ENCODE measurements at regions not wholly inside any gene's neighbourhood (a gene's known extent, or its start where the extent isn't known, plus 50 kb on each side); places are given as distances from the start of the nearest gene placed in this dataset.
A peak's percentile ranks its signal among the peaks of the same experiment; 100 is the strongest.

- DNase-seq (ENCODE audit: low read depth) = no peak
Measured at GRCh38 chr17:27974045-27974436, 68.4 kb upstream of the NLK start.

- DNase-seq (ENCODE audit: low read depth) = no peak
Measured at GRCh38 chr17:27974531-27975145, 67.8 kb upstream of the NLK start.

DNA sequence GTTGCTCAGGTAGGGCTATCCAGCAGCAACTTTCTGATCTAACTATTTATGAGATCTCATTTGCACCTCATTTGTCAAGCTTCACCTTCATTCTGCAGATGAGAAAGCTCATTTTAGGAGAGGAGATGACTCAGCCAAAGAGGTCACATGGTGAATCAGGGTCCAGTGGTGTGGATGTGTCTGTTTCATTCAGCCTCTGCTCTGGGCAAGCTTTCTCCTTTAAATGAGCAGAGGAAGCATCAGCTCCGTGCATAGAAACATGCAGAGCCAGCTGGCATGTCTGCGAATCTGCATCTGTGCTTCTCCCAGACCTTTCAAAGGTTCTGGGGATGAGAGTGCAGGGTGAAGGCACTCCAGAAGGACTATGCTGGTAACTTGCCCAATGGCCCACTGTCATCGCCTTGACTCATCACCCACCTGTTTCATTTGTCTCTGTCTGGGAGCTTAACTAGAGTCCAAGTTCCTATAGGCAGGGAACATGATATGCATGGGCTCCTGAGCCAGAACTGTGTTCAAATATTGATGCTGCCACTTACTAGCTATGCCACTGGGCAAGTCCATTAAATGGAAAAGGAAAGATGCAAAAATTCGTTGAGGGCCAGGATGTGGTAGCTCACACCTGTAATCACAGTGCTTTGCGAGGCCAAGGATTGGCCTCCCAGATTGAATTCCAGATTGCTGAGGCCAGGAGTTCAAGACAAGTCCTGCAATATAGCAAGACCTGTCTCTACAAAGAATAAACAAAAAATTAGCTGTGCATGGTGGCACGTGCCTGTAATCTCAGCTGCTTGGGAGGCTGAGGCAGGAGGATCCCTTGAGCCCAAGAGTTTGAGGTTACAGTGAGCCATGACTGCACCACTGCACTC is 67.1 kb upstream of the NLK start:
- peak; percentile 41 for DNase-seq (ENCODE audit: low read depth)

- no peak for DNase-seq (ENCODE audit: low read depth)
Measured at GRCh38 chr17:27976331-27976730, 66.1 kb upstream of the NLK start.

GRCh38 chr17:27977751-27978688 is 64.5 kb upstream of the NLK start:
- DNase-seq (ENCODE audit: low read depth) = no peak

DNA sequence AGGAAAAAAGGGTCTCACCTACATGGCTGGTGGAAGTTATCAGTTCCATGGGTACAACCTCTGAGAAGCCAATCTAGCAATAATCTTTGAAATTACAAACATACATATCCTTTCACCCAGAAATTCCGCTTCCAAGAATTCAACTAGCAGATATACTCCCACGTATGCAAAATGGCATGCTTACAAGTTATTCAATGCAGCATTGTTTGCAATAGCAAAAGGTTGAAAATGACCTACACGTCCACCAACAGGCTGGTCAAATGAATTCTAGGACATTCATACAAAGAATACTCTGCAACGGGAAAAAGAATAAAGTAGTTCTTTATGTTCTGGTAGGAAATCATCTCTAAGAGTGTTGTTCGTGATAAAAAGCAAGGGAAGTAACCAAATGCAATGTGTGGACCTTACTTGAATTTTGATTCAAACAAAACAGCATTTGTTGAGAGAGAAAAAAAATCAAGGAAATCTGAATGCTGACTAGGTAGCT is 63.7 kb upstream of the NLK start:
- DNase-seq (ENCODE audit: low read depth) = no peak

DNA sequence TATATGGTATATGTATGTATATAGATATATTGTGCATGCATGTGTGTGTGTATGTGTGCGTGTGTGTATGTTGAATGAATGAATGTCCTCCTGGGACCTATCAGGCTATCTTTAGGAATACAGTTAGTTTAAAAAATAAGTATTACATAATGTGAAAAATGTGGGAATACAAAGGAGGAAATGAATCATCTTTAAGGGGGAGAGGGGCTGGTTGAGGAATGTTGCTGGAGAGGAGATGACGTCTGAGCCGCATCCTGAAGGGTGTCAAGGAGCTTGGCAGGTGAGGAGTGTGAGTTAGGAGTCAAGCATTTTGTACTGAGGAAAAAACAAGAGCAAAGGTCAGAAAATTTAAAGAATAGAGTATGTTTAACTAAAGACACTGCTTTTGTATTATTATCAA is 62.4 kb upstream of the NLK start:
- DNase-seq (ENCODE audit: low read depth) = peak; percentile 88

DNA sequence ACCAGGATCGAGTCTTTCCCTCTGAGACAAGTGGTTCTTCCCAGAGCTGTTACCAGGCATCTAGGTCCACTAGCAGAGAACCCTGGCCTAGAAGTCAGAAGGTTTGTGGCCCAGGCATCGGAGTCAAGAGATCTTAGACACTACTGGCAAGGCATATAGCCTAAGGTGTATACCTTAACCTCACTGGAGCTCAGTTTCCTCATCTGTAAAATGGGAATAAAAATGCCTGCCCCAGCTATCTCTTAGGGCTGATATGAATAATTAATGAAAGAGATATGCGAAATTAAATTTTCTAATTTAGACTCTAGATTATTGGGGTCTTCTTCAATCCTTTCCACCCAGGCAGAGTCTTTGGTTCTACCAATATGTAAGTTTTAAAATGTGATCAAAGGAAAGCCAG is 60.5 kb upstream of the NLK start:
- DNase-seq (ENCODE audit: low read depth) = no peak

DNA sequence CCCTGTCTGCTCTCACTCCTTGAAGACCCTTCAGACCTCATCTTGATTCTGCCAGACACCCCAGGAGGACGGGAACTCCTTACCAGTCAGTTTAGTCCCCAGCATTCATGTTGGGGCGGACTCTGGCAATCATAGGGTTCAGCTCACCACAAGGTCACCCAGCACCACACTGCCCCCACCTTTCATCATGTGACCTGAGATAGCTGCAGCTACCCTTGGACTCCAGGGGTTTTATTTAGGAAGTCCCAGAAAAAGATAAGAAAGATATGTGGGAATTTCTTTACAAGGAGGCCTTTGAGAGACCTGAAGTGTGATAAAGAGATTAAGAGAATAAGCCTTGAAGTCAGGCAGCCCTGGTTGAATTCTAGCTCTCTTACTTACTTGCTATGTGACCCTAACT is 59.8 kb upstream of the NLK start:
- DNase-seq (ENCODE audit: low read depth) = no peak

- DNase-seq (ENCODE audit: low read depth) = no peak
Measured at GRCh38 chr17:27983853-27984252, 58.6 kb upstream of the NLK start.

DNA sequence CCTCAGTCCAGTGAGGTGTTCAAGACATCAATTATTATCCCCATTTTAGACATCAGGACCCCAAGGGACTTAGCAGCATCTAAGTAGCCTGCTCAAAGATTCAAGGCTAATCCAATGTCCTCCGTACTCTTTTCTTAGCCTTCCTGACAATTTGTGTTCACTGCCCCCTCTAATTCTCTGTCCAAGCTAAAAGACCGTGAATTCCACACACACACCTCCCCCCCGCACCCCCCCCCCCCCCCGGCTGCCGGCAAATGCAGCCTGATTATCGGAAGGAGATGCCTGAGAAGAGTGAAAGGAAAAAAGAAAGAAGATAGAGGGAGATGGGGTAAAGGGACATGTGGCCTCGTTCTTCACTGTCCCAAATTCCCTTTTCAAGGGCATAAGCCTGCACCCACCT is 58.1 kb upstream of the NLK start:
- DNase-seq (ENCODE audit: low read depth) = no peak

DNA sequence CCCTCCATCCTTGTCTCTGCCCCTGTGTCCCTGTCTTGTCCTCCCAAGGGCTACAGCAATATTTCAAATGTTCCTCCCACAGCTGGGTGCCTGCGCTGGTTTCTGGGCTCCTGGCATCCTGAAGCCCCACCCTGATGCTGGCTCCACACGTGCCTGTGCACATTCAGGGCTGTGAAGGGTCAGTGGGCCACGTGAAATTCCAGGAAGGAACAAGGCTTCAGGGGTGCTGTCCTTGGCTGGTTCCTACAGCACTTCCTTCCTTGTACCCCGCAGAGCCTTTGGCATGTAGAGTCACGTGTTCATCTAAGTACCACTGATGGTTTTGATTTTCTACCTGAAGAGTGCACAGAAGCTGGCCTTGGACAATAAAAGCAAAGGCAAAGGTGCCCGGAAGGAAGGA is 57.7 kb upstream of the NLK start:
- no peak for DNase-seq (ENCODE audit: low read depth)

DNA sequence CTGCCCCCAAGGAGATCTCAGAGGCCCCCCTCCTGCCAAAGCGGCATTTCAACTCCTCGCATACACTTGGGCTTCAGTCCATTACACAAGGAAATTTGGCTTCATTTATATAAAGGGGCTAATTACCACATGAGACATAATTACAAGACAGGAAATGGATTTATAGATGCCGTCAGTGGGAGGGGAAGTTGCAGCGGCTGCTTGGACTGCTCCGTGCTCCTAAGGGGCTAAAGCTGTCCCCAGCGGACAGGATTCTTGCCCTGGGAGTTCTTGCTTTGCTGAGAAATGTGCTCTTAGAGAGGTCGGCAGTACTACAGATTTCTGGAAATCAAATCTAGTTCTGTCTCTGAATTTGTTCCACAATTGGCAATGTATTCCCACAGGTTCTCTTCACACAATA is 57.2 kb upstream of the NLK start:
- peak; percentile 39 for DNase-seq (ENCODE audit: low read depth)

DNA sequence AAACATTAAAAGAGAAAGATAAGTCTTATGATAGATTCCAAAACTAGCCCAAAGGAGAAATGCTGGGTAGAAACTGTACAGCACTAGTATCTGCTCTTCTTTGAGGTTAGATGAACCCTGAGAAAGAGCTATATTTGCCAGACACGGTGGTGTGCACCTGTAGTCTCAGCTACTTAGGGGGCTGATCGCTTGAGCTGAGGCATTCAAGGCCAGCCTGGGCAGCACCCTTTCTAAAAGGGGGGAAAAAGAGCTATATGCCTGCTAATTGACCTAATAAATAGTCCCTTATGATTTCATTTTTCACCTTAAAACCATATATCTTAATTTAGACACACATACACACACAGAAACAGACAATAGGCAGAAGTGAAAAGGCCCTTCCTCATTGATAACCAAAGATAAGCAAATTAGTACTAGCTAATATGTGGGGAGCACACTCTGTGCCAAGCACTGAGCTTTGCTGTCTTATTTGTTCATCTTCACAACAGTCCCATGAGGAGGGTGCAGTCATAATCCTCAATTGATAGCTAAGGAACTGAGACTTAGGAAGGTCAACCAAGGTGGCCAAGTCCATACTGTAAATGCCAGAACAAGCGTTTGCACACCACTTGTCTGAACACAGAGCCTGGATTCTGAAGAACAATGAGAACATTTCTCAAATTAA is 56.6 kb upstream of the NLK start:
- DNase-seq (ENCODE audit: low read depth) = no peak

GRCh38 chr17:27986805-27987684 is 55.4 kb upstream of the NLK start:
- no peak for DNase-seq (ENCODE audit: low read depth)

- DNase-seq (ENCODE audit: low read depth) = peak; percentile 45
Measured at GRCh38 chr17:27989046-27989445, 53.4 kb upstream of the NLK start.

DNA sequence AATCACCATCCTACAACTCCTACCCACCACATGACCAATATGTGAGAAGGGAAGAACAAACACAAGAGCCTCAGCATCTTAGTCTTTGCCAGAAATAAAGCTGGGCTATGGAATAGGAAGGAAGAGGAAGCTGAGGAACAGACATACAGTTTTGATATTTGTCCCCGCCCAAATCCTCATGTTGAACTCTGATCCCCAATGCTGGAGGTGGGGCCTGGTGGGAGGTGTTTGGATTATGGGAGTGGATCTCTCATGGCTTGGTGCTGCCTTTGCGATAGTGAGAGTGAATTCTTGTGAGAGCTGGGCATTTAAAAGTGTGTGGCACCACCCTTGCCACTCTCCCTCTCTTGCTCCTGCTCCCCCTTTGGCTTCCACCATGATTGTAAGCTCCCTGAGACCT is 52.4 kb upstream of the NLK start:
- no peak for DNase-seq (ENCODE audit: low read depth)

DNA sequence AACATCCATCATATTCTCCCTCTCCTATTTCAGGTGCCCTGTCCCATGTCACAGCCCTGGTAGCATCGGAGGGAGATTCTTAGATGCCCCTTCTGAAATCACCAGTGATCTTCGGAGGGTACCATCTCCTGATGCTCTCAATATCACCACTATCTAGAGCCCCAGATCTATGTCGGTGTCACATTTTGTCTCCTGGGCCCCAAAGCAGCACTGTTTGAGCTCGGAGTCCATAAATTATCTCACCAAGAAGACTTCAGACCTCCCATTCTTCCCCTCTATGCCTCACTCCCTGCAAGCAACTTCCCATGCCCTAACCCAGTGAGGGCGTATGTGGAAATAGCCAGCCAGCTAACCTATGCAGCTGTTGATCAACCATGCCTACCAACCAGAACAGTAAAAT is 51.5 kb upstream of the NLK start:
- no peak for DNase-seq (ENCODE audit: low read depth)

- no peak for DNase-seq (ENCODE audit: low read depth)
Measured at GRCh38 chr17:27991462-27991993, 50.9 kb upstream of the NLK start.
